DMS79 treated with DMSO at 0.1 percent for 48 hours (cell line): ENCODE measurements at regions not wholly inside any gene's neighbourhood (a gene's known extent, or its start where the extent isn't known, plus 50 kb on each side); places are given as distances from the start of the nearest gene placed in this dataset.

Source experiments
- DNase-seq: peaks from one replicate; lab custom pipeline; 2025; lab: John Stamatoyannopoulos, UW

DNA sequence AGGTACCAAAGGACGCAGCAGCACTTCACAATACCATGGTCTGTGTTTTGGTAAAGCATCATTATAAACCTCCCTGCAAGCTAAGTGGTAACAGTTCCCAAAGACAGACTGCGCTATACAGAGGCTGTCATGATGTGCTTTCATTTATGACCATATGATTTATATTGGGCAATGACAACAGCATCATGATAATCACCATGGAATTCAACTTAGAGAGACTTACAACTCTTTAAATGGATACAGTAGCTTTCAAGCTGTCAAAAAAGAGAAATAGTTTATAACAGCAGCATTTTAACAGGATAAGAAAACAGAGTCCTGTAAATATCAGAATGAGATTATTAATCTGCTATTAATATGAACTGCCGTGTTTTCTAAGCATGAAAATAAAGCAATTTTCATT, 341.7 kb downstream of the GPR37 start:
- DNase-seq, result no peak

DNA sequence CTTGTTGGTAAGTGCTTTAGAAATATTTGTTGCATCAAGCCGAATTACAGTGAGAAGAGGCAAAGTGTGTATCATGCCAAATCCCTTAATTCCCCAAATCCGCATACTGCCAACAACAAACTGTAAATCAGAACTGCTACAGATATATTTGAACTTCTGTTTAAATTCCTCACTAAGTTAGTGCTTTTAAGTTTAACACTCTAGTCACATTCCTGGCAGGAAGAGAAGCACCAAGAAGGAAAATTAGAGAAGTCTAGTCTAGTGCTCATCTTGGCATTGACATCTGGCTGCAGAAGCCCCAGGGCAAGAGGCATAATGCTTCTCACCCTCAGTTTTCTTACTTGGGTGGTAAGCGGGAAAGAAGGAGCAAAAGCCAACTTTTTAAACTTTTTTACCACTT, 343.5 kb downstream of the GPR37 start:
- DNase-seq, result no peak

DNA sequence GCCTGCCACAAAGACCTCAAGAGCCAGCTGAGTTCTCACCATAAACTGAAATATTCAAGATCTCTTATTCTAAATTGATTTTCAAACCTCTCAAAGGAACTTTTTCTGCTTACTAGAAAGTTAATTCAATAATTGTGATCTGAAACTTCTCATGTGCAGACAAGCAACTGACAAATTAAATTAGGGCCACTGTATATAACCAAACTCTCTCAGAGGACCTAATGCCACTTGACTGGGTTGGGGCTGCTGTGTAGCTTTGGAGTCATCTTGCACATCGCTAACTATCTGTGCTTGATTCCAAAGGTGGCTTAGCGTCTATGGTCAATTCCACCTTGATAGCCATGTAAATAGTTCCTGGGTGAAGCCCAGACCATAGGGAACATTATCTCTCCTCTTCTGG, 345.2 kb downstream of the GPR37 start:
- DNase-seq, result no peak

DNA sequence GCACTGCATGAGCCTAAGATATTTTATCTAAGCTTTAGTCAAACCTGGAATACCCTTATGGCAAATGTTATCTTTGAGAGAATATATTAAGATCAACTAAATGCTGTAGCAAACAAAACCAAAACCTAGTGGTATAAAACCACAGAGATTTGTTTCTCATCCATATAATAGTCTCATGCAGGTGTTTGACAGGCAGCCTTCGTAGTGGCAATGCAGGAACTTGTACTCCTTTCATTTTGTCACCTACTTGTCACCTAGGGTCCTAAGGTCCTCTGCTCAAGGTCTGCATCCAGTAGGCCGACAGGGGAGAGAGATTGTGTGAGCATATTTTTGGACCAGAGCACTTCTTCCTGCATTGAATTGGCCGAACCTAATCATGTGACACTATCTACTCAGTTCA, 352.6 kb downstream of the GPR37 start:
- DNase-seq, result no peak

DNA sequence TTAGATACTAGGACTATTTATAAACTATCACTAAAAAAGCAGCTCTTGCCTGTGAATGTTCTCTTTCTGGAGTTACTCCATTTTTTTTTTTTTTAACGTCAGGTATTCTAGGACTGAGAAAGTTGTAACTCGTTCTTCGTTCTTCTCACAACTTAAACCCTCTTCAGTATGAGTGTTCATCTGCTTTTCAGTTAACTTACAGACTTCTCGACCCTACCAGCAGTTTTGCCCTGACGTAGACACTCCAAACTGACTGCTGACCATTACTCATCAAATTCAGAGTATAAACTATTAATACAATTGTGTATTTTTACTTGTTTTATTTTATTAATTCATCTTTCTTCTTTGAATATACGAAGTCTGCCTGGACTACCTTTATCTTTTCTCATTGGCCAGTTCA, 353.1 kb downstream of the GPR37 start:
- DNase-seq, result no peak

DNA sequence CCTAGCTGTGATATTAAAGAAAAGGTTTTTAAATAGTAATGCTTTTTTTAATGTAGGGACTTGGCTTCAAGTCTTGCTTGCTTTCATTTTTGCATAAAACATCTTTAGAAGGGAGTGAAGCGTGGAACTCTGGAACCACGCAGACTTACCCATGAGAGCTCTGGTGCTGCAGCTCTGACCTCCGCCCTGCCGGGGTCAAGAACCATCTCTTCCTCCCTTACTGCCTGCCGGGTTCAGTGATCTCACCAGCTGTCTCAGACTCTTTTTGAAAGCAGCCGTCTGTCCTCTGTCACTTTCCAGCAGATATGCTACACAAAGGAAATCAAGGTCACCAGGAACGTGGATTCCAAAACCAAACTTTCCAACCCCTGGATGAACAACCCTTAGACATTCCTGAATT, 353.8 kb downstream of the GPR37 start:
- no peak for DNase-seq

DNA sequence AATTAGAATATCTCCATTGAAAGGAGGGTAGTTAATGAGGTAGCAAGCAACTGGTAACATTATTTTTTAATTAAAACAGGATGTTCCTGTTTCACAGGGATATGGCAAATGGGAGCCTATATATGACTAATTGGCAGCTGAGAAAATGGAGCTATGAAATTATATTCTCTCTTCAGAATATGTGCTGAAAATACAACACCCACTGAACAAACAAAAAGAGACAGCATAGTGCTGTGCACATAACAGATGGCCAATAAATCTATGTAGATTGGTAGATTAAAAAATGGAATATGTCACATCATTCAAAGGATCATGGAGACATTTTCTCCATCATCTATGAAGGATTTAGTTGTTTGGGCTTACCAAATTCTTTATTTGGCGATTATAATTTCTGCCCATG, 362.0 kb downstream of the GPR37 start:
- no peak for DNase-seq

DNA sequence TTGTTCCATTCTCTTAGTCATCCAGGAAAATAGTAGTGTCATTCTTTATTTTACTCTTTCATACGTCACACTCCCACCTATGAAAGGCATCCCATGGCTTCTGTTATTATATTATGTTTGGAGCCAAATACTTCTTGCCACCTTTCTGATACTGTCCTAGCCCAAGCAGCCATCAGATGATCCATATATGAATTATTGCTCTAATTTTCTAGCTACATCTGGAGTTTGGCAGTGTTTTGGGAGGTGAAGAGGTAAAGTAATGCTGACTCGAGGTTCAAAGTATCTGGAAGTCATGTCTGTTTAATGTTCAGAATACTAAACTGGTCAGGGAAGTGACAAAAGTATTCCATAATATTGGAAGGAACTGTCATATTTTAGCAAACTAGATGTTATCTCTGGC, 362.5 kb downstream of the GPR37 start:
- DNase-seq, result no peak

DNA sequence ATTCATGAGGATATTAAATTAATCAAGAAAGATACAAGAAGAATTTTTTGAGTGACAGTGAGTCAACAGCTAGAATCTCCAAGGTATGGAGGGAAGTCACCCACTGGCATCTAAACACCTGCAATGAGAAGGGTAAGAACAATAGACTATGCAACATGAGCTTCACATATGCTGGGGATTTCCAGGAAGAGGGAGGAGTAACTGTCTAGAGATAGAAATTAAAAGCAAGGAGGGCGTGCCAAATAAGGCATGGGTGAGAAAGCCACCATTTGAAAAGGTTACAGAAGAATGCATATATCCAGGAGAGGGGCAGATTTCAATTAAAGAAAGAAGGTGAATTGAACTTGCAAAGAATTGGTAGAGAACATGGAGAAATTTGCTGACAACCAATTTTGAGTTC, 365.7 kb downstream of the GPR37 start:
- no peak for DNase-seq

DNA sequence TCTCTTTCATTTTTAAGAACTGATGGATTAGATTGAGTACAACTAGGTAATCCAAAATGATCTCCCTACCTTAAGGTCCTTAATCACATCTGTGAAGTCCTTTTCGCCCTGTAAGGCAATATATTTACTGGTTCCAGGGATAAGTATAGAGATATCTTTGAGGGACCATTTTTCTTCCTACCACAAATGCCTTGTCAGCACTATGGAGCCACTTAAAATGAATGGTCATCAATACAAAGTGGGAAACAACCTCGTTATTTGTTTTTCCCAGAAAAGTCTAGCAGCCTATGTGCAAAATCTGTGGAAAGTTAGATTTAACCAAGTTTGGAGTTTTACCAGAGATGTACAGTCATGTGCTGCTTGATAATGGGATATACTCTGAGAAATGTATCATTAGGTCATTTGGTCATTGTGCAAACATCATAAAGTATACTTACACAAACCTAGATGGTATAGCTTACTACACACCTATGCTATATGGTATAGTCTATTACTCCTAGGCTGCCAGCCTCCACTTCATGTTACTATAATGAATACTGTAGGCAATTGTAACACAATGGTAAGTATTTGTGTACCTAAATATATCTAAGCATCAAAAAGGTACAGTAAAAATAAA, 366.2 kb upstream of the TMEM229A start:
- DNase-seq, result no peak

DNA sequence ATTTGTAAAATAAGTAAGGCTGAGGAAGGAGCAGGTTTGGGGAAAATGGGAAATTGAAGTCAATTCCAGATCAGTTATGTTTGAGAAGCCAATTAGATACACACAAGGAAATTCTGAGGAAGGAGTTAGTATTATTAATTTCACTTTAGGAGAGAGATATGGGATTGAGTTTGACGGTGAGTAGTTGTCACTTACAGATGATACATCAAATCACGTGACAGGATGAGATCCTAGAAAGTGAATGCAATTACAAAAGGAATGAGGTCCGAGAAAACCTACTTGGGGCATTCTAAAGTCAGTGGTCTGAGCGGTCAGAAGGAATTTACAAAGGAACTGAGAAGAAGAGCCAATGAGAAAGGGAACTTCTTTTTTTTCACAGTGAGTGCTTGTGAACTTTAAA, 364.3 kb upstream of the TMEM229A start:
- DNase-seq, result no peak

DNA sequence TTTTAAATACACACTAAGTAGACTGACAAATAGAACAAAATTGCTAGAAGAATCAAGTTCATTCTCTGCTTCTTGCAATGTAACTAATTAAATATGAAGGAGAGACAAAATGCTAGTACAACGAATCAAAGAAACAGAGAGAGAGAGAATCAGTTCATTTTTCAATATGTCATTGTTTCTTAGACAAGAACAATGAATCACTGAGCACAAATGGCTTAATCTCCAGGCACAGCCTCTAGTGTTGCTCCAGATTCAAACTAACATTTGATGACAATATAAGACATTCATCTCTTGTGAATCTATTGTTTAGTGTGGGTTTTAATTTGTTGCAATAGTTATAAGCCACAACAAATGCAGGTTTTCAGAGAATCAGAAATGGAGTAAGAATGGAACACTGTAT, 357.4 kb upstream of the TMEM229A start:
- no peak for DNase-seq

DNA sequence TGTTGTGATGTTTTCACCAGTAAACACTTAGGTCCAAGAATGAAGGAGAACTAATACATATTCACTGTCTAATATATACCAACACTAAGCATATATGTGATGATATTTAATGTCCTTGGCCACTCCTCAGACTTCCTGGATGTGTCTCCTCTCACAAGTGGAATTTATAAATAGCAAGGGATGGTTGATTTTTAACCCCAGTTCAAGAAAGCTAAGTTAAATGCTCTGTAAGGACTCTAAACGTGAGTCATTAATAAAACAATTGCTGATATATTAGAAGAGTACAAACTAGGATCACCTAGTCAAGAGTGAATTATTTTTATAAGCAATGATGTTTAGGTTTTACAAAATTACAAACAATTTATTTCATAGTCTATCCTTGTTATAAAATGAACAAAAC, 355.9 kb upstream of the TMEM229A start:
- DNase-seq, result no peak

DNA sequence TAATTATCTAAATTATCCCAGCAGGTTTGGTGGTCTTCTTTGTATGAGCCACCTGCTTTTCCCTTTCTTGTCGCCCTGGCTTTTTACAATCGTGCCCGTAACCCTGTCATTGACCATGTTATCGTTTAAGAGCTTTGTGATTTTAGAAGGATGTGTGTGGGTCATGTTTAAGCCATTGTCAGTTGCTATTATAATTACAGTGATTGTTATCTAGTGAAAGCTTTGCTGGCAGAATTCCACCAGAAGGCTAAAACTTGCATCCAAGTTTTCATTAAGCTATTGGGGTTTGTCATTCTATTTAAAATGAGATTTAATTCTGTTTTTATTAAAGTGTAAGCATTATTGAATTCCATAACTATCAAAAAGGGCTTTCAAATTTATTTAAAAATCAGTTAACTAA, 354.2 kb upstream of the TMEM229A start:
- DNase-seq, result no peak

DNA sequence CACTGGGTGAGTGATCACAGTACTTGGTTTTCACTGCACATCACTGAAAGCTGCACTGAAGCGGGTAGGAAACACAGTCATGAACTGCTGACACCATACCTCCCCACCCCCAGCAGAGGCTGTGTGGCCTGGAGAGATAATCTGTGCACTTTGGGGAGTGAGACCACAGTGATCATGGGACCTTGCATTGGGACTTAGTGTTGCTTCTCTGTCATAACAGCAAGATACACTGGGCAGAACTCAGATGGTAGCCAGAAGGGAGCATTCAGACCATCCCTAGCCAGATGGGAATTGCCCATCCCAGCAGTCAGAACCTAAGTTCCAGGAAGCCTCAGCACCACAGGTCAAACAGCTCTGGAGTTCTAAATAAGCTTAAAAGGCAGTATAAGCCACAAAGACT, 346.4 kb upstream of the TMEM229A start:
- no peak for DNase-seq

DNA sequence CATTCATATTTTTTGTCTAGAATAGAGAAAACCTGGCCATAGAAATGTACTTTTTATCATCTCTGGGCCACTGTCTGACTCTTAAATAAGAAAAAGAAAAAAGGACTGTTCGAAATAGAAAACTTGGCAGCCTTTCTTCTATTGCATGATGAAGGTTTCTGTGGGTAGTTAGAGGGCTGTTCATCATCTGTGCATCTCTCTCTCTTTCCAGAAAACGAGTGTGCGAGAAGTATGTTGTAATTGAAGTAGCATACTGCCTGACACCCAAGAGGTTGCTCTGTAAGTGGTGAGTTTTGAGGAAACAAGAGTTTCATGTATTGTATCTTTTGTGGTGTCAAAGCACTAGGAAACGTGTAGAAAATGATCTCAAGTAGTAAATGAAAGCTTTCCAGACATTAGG, 343.2 kb upstream of the TMEM229A start:
- no peak for DNase-seq

DNA sequence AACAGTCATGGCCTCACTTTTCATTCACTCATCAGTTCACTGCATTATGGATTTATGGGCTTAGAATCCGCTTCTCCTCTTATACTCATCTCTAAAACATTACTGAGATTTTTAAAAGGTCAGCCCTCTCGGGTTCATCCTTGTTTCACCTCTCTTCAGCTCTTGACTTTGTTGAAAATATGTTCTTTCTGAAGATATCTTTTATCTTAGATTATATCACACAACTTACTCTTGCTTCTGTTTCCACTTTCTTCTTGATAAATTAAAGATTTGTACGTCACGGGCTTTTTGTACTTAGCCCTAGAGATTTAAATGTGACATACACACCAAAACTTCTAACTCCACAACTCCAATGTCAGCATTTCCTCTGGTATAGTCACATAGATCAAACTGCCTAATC, 342.5 kb upstream of the TMEM229A start:
- DNase-seq, result no peak

DNA sequence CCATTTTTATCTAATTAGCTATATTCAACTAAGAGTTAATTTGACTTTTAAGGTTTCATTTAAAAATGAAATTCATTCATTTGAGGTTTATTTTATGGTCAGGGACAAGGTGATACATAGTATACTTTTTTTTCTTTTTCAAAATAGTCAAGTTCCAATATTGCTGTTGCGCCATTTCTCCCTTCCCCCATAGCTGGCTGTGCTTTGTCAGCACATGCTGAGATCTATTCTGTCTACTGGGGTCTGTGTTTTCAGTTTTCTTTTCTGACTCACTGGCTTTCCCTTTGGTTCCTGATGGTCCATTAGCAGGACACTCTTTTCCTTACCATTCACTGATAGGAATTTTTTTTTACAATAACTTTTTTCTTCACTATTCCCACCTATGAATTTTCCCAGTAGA, 336.4 kb upstream of the TMEM229A start:
- no peak for DNase-seq

DNA sequence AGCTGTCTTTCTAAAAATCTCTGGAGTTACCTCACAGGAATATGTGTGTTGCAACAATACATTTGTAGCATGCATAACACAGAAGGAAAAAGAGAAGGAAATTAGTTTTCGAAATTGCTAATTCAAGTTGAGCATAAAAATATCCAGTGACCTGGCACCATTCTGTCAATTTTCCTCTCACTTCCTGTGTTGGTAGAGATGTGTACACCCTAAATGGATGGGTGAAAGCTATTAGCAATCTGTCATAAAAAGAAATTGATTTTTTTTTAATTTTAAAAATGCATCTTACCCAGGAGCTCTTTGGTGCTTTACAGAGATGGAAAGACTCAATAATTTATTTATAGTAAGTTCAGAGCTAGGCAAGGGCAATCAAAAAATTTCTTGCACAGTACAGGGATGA, 333.3 kb upstream of the TMEM229A start:
- no peak for DNase-seq

DNA sequence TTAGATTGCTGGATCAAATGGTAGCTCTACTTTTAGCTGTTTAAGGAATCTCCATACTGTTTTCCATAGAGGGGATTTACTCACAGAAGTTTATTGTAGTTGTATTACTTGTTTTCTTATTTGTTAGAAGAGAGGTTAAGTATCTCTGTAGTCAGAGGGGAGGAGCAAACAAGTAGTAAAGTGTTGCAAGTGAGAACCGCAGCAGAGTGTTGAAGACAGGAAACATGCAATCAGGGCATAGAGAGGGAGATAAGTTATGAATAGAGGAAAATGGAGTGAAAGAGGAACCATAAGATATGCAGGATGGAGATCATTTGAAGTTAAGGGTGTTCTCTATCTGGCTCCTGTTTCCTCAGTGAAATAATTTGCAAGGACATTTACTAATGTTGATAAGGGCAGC, 331.4 kb upstream of the TMEM229A start:
- no peak for DNase-seq

DNA sequence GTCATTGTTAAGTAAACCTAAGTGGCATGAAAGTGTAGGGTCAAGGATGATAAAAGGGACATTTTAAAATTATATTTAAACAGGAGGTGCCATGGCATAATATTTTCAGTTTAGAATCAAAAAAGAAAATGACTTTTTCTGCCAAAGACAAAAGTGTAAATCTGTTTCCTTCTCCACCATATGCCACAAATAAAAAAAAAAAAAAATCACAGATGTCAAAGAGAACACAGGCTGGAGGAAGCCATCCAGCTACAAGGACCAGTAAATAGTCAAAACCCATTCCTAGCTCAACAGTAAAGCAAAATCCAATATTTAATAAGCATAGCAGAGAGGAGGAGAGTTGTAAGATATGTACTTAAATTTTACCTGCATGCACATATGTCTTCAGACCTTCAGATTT, 321.3 kb upstream of the TMEM229A start:
- DNase-seq, result no peak

DNA sequence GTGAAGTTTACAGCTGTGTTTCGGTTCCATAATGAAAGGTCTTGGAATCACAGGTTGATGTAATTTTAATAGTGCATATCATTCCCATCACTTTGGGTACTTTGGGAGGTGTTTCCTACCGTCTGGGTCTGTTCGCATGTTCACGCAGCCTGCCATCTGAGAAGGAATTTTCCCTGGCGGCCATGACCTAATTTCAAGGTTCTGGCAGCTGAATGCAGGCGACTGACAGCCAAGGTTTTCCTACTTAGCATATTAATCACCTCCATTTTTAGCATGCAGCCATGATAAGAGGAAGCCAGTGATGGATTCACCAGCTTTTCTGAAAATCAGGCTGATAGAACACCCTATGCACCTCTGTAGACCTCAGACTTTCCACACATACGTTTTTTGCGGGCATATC, 319.1 kb upstream of the TMEM229A start:
- DNase-seq, result no peak

DNA sequence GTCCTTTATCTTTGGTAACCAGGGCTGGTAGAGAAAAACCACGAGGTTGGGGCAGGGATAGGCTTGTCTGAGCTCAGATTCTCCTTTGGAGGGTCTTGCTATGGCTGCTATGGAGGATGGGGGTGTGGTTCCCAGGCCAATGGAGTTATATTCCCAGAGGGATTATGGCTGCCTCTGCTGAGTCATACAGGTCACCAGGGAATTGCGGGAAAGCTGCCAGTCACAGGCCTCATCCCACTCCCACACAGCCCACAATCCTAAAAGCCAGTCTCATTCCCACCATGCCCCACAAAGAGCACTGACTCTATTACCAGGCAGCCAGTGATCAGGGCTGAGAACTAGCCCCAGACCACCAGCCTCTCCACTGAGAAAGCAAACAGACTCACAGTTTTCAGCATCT, 316.6 kb upstream of the TMEM229A start:
- DNase-seq, result no peak

DNA sequence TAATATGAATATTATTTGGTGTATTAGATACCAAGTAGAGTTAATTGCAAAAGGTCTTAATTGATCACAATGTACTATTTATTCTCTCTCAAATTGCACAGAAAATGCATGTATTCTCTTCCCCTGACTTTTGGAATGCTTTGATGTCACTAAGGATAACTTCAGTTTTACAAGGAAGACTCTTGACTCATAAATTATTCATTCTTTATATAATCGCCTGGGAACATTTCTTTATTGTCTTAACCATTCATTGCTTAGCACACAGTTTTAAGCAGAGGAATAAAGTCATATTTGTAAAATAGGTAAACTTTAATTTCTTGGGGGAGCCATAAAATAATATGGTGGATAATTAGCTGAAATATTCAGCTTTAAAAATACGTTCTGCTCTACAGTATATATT, 306.0 kb upstream of the TMEM229A start:
- no peak for DNase-seq
